GM18505 (cell line): ENCODE measurements at regions not wholly inside any gene's neighbourhood (a gene's known extent, or its start where the extent isn't known, plus 50 kb on each side); places are given as distances from the start of the nearest gene placed in this dataset.

ENCODE experiments used
- ATAC-seq: cut with Tn5 transposase; IDR thresholded peaks from one replicate; pipeline ENCODE4 v1.9.1; 2021; ENCODE audit not compliant: unreplicated experiment
- POLR2A ChIP-seq: IDR thresholded peaks from 4 replicates; pipeline ENCODE4 v1.6.1; 2011; ENCODE audit warnings: borderline replicate concordance; ENCODE audit not compliant: insufficient read depth, insufficient read length; ENCODE audit errors: extremely low read depth

- no peak for TF ChIP-seq POLR2A
- no peak for ATAC-seq
Measured at GRCh38 chr2:226413498-226414130, 386.0 kb downstream of the IRS1 start.

GRCh38 chr2:226411727-226412360 is 387.8 kb downstream of the IRS1 start:
- ATAC-seq, result no peak
- no peak for TF ChIP-seq POLR2A

- ATAC-seq, result no peak
- TF ChIP-seq POLR2A, result no peak
Measured at GRCh38 chr2:226411205-226411604, 388.4 kb downstream of the IRS1 start.

GRCh38 chr2:226410247-226410835 is 389.3 kb downstream of the IRS1 start:
- ATAC-seq, result no peak
- no peak for TF ChIP-seq POLR2A

GRCh38 chr2:226409134-226409533 is 390.5 kb downstream of the IRS1 start:
- no peak for ATAC-seq
- no peak for TF ChIP-seq POLR2A

GRCh38 chr2:226408141-226408540 is 391.5 kb downstream of the IRS1 start:
- no peak for TF ChIP-seq POLR2A
- no peak for ATAC-seq

GRCh38 chr2:226407135-226407534 is 392.5 kb downstream of the IRS1 start:
- no peak for TF ChIP-seq POLR2A
- ATAC-seq, result no peak

- TF ChIP-seq POLR2A, result no peak
- ATAC-seq, result no peak
Measured at GRCh38 chr2:226405465-226405864, 394.2 kb downstream of the IRS1 start.

GRCh38 chr2:226403369-226403768 is 396.3 kb downstream of the IRS1 start:
- no peak for TF ChIP-seq POLR2A

GRCh38 chr2:226399006-226399405 is 400.6 kb downstream of the IRS1 start:
- ATAC-seq, result no peak
- no peak for TF ChIP-seq POLR2A

More at GRCh38 chr2:226403369-226403768, 396.3 kb downstream of the IRS1 start:
- no peak for ATAC-seq

- no peak for TF ChIP-seq POLR2A
- ATAC-seq, result no peak
Measured at GRCh38 chr2:226398580-226398979, 401.0 kb downstream of the IRS1 start.

- TF ChIP-seq POLR2A, result no peak
- no peak for ATAC-seq
Measured at GRCh38 chr2:226396541-226396940, 403.1 kb downstream of the IRS1 start.

- ATAC-seq, result no peak
Measured at GRCh38 chr2:226387499-226387942, 412.1 kb downstream of the IRS1 start.

GRCh38 chr2:226383461-226383860 is 416.2 kb downstream of the IRS1 start:
- TF ChIP-seq POLR2A, result no peak
- ATAC-seq, result no peak

More at GRCh38 chr2:226387499-226387942, 412.1 kb downstream of the IRS1 start:
- TF ChIP-seq POLR2A, result no peak

GRCh38 chr2:226380679-226381078 is 418.9 kb downstream of the IRS1 start:
- no peak for ATAC-seq
- TF ChIP-seq POLR2A, result no peak
